Upper lobe of left lung (tissue), 6 donors: ENCODE measurements at regions not wholly inside any gene's neighbourhood (a gene's known extent, or its start where the extent isn't known, plus 50 kb on each side); places are given as distances from the start of the nearest gene placed in this dataset.

Source experiments
- ATAC-seq, 2 donors: fragments of 200-7000 bp; cut with Tn5 transposase; one replicate each; pipeline ENCODE4 v1.9.1; 2022; ENCODE audit warnings: mild to moderate bottlenecking in 2 of 2, moderate library complexity in 2 of 2; ENCODE audit not compliant: low FRiP score in 2 of 2
- DNase-seq, 2 donors: peaks; one replicate each; pipeline ENCODE4 v3.0.0-alpha.2; 2019 to 2020
- H3K27ac ChIP-seq, 4 donors: fragments of 200-600 bp; sonication (generic); one replicate each; pipeline ENCODE4 v1.5.1; 2016 to 2019
- H3K27me3 ChIP-seq, 4 donors: fragments of 200-600 bp; sonication (generic); one replicate each; pipeline ENCODE4 v1.5.1; 2017 to 2019
- H3K36me3 ChIP-seq, 4 donors: fragments of 200-600 bp; sonication (generic); one replicate each; pipeline ENCODE4 v1.5.1; 2016 to 2019
- H3K4me1 ChIP-seq, 4 donors: fragments of 200-600 bp; sonication (generic); one replicate each; pipeline ENCODE4 v1.5.1; 2018 to 2019
- H3K4me3 ChIP-seq, 4 donors: fragments of 200-600 bp; sonication (generic); one replicate each; pipeline ENCODE4 v1.5.1; 2017 to 2019; ENCODE audit warnings: mild to moderate bottlenecking in 2 of 4, moderate library complexity in 1 of 4
- H3K9me3 ChIP-seq, 4 donors: fragments of 200-600 bp; sonication (generic); one replicate each; pipeline ENCODE4 v1.5.1; 2018 to 2019
- EP300 ChIP-seq, 4 donors: sonication (generic); formaldehyde crosslinking; IDR thresholded peaks; one replicate each; pipeline ENCODE4 v1.5.1; 2017; ENCODE audit warnings: antibody characterized with exemption in 4 of 4, control low read depth in 2 of 4
- POLR2A ChIP-seq, 4 donors: fragments of 450-650 bp; IDR thresholded peaks; one replicate each; pipeline ENCODE4 v1.5.1; 2016 to 2017; ENCODE audit warnings: antibody characterized with exemption in 4 of 4, mild to moderate bottlenecking in 2 of 4
- POLR2AphosphoS5 ChIP-seq, 2 donors: sonication (generic); formaldehyde crosslinking; IDR thresholded peaks; one replicate each; pipeline ENCODE4 v1.5.1; 2017; ENCODE audit warnings: antibody characterized with exemption in 2 of 2
- WGBS, 2 donors: methylation state at CpG; one replicate each; pipeline ENCODE4 v1.1.5; 2017 to 2018; 5-methylcytosine and 5-hydroxymethylcytosine counted together
- TF ChIP-seq, protein P1 (sequence below), 6 experiments: fragments of 450-650 bp in 4 of 6; fragments of 200-600 bp in 2 of 6; sonication (generic) in 2 of 6; IDR thresholded peaks; one replicate each; pipeline ENCODE4 v1.5.1; 2016 to 2019; ENCODE audit warnings: antibody characterized with exemption in 6 of 6
- donor health status: DM: no; HTN: no; CAD: no; lungs with moderate emphysema.
- donor health status: DM: no; HTN: yes; CAD: no; lungs with severe emphysema.

DNA sequence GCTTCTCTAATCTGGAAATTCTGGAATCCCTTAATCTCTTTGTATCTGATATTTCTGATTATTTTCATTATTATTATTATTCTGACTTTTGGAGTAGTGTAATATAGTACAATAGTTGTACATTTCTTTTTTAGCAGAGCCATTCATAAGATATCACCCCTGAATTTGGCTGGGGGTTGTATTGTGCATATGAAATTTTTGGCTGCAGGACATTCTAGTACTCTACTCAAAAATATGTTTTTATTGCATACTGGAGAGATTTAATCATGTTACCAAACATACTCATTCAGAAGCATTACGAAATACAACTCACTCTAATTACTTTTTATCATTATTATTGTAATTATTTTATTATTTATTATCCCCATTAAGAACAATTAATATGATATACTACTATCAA is 589.7 kb upstream of the KCNMB2 start:
- Histone ChIP-seq H3K27me3 (no peaks in the 10 kb centered on the region), H3K9me3 (no peaks in the 10 kb centered on the region), H3K4me1 (peaks cover 0 to 10% (median 5%) of the 10 kb centered on the region in 4 donors), H3K36me3 (no peaks in the 10 kb centered on the region), H3K4me3 (no peak overlapping the region), H3K27ac (no peak overlapping the region)
- WGBS, 2 donors, result 71 to 84% methylated on average over 1 of the region's 1 CpG
- DNase-seq (no peak), ATAC-seq (no peak)
- TF ChIP-seq EP300 (IDR thresholded peaks at IDR 0.05), result no peak
- TF ChIP-seq POLR2AphosphoS5 (IDR thresholded peaks at IDR 0.05), result no peak
- TF ChIP-seq POLR2A (IDR thresholded peaks at IDR 0.05), result no peak
- TF ChIP-seq, protein P1, sequence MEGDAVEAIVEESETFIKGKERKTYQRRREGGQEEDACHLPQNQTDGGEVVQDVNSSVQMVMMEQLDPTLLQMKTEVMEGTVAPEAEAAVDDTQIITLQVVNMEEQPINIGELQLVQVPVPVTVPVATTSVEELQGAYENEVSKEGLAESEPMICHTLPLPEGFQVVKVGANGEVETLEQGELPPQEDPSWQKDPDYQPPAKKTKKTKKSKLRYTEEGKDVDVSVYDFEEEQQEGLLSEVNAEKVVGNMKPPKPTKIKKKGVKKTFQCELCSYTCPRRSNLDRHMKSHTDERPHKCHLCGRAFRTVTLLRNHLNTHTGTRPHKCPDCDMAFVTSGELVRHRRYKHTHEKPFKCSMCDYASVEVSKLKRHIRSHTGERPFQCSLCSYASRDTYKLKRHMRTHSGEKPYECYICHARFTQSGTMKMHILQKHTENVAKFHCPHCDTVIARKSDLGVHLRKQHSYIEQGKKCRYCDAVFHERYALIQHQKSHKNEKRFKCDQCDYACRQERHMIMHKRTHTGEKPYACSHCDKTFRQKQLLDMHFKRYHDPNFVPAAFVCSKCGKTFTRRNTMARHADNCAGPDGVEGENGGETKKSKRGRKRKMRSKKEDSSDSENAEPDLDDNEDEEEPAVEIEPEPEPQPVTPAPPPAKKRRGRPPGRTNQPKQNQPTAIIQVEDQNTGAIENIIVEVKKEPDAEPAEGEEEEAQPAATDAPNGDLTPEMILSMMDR (IDR thresholded peaks at IDR 0.05), result no peak

DNA sequence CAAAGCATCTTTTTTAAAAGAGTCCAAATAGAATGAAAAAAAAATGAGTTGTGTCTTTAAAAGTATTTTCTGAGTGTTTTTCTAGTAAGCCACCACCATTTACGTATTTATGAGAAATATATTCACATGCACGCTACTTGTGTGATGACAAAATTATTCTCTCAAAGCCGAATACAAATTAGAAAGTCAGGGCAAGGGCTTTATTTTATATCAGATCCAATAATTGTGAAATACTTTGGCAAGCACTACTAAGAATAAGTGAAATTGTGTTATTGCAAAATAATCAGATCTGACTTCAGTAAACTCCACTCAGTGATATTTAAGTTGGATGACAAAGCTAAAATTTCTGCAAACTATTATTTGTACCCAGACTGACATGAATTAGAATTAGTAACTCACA is 589.3 kb upstream of the KCNMB2 start:
- TF ChIP-seq EP300 (IDR thresholded peaks at IDR 0.05) (no peak), POLR2AphosphoS5 (IDR thresholded peaks at IDR 0.05) (no peak), POLR2A (IDR thresholded peaks at IDR 0.05) (no peak)
- TF ChIP-seq, protein P1 (IDR thresholded peaks at IDR 0.05), result no peak
- Histone ChIP-seq H3K36me3 (no peaks in the 10 kb centered on the region), H3K4me3 (no peak overlapping the region), H3K27ac (no peak overlapping the region), H3K4me1 (peaks cover 0 to 10% (median 5%) of the 10 kb centered on the region in 4 donors), H3K9me3 (no peaks in the 10 kb centered on the region), H3K27me3 (no peaks in the 10 kb centered on the region)
- WGBS, 2 donors, result 58 to 75% methylated on average over 3 of the region's 3 CpGs
- DNase-seq (no peak), ATAC-seq (peak in 1 of 2 donors; percentile 58)

DNA sequence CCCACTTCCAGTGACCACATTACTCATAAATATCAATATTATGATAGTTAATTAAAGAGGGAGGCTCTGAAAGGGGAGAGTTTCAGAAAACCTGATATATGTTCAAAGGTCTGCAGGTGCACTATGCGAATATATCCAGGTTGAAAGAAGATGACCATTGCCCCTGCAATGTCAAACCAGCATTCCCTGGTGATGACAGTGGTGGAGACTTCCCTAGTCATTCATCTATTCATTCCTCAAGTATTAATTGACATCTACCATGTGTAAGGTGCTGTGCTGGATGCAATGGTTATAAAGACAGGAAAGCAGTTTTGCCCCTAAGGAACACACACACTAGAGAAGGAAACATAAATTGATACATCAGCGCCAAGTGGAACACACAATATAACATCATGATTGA is 588.3 kb upstream of the KCNMB2 start:
- ATAC-seq, result no peak
- Histone ChIP-seq H3K36me3 (no peaks in the 10 kb centered on the region), H3K4me1 (peaks cover 0 to 10% (median 5%) of the 10 kb centered on the region in 4 donors), H3K9me3 (no peaks in the 10 kb centered on the region), H3K27ac (no peak overlapping the region), H3K27me3 (no peaks in the 10 kb centered on the region), H3K4me3 (no peak overlapping the region)
- TF ChIP-seq POLR2AphosphoS5 (IDR thresholded peaks at IDR 0.05) (no peak), POLR2A (IDR thresholded peaks at IDR 0.05) (no peak), EP300 (IDR thresholded peaks at IDR 0.05) (no peak)
- TF ChIP-seq, protein P1 (IDR thresholded peaks at IDR 0.05), result no peak
- no peak for DNase-seq
- whole genome bisulfite sequencing, 2 donors, result 98% methylated on average over 2 of the region's 2 CpGs

DNA sequence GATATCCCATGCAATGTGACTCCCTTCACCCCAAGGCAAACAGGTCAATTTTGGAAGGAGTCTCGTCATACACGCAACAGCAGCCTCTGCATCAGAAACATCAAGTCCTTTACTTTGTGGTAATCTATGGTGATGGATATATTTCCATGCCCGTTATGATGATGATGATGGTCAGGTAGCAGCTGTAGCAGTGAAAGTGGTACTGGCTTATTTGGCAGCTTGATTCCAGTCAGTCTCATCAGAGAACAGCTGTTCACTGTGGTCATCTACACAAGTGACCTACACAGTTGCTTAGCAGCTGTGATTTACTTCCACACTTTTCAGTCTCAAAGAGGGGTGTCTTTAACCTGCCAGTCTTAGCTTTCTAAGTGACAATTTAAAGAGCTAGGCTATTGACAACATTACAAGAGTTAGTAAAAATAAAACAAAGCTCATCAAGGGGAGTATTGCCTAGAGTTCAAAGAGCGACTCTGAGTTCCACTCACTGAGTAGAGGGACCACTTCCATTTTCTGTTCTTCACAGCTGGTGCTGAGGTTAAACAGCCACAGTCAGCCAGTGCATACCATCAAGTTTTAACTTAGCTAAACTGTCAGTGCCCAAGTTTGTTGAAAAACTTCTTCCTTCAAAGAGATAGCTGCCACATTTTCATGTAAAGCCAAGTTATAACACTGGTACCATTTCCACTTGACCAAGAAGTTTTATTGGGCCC is 587.4 kb upstream of the KCNMB2 start:
- WGBS, 2 donors, result 93 to 95% methylated on average over 4 of the region's 4 CpGs
- Histone ChIP-seq H3K27ac (no peak overlapping the region), H3K36me3 (no peaks in the 10 kb centered on the region), H3K4me1 (peaks cover 0 to 10% (median 5%) of the 10 kb centered on the region in 4 donors), H3K4me3 (no peak overlapping the region), H3K27me3 (no peaks in the 10 kb centered on the region), H3K9me3 (no peaks in the 10 kb centered on the region)
- TF ChIP-seq POLR2AphosphoS5 (IDR thresholded peaks at IDR 0.05), result no peak
- TF ChIP-seq, protein P1 (IDR thresholded peaks at IDR 0.05), result no peak
- no peak for TF ChIP-seq EP300 (IDR thresholded peaks at IDR 0.05)
- no peak for TF ChIP-seq POLR2A (IDR thresholded peaks at IDR 0.05)
- ATAC-seq (no peak), DNase-seq (no peak)

DNA sequence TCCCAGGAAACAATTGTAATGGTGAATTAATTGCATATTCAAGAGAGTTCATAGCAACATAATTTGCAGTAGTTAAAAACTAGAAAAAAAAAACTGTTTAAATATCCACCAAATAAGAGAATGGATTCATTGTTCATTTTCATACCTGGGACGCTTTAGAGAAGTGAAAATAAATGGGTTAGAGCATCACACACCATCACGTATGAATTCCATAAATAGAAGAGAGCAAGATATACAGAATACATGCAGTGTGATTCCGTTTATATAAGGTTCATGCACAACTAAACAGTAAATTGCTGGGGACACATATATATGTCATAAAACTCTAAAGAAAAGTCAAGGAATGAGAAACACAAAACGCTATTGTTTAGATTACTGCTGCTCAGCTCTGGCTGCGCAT is 577.0 kb upstream of the KCNMB2 start:
- ATAC-seq (no peak), DNase-seq (no peak)
- TF ChIP-seq POLR2A (IDR thresholded peaks at IDR 0.05) (no peak), EP300 (IDR thresholded peaks at IDR 0.05) (no peak), POLR2AphosphoS5 (IDR thresholded peaks at IDR 0.05) (no peak)
- Histone ChIP-seq H3K4me1 (no peaks in the 10 kb centered on the region), H3K4me3 (no peak overlapping the region), H3K36me3 (no peaks in the 10 kb centered on the region), H3K27ac (no peak overlapping the region), H3K9me3 (no peaks in the 10 kb centered on the region), H3K27me3 (no peaks in the 10 kb centered on the region)
- WGBS, 2 donors, result 83 to 84% methylated on average over 5 of the region's 5 CpGs
